HL-60 (cell line): ENCODE measurements at regions not wholly inside any gene's neighbourhood (a gene's known extent, or its start where the extent isn't known, plus 50 kb on each side); places are given as distances from the start of the nearest gene placed in this dataset.

Source experiments
- DNase-seq, 2 experiments: peaks; one replicate each; pipeline ENCODE4 v3.0.0-alpha.2; 2010 to 2020; ENCODE audit warnings: low read depth in 1 of 2, low spot score in 1 of 2
- H3K27ac ChIP-seq: fragments of 250-450 bp; sonication (Bioruptor Pico); replicated peaks from 2 replicates; pipeline ENCODE4 v1.5.1; 2020; ENCODE audit warnings: mild to moderate bottlenecking, moderate library complexity
- H3K27me3 ChIP-seq: fragments of 250-450 bp; sonication (Bioruptor Pico); 2 replicates; pipeline ENCODE4 v1.5.1; 2021; ENCODE audit warnings: mild to moderate bottlenecking, moderate library complexity; ENCODE audit not compliant: insufficient read depth, poor library complexity, severe bottlenecking
- H3K4me3 ChIP-seq: replicated peaks from 2 replicates; pipeline ENCODE4 v1.5.1; 2011; ENCODE audit warnings: mild to moderate bottlenecking, control low read depth, low read length; ENCODE audit not compliant: insufficient read depth
- GABPA ChIP-seq: IDR thresholded peaks from 2 replicates; pipeline ENCODE4 v1.6.1; 2012; ENCODE audit warnings: low read depth
- POLR2AphosphoS5 ChIP-seq: IDR thresholded peaks from 2 replicates; pipeline ENCODE4 v1.6.1; 2012; ENCODE audit warnings: low read depth
- SPI1 ChIP-seq: IDR thresholded peaks from 2 replicates; pipeline ENCODE4 v1.6.1; 2012; ENCODE audit warnings: low read depth, mild to moderate bottlenecking, borderline replicate concordance
- TF ChIP-seq, protein P1 (sequence below): IDR thresholded peaks from 2 replicates; pipeline ENCODE4 v1.6.1; 2012; ENCODE audit warnings: low read depth; ENCODE audit not compliant: insufficient replicate concordance
- TF ChIP-seq, protein P2 (sequence below): IDR thresholded peaks from one replicate; pipeline ENCODE4 v1.5.1; 2011; ENCODE audit warnings: low read length, control low read depth, inconsistent platforms; ENCODE audit not compliant: insufficient read depth

DNA sequence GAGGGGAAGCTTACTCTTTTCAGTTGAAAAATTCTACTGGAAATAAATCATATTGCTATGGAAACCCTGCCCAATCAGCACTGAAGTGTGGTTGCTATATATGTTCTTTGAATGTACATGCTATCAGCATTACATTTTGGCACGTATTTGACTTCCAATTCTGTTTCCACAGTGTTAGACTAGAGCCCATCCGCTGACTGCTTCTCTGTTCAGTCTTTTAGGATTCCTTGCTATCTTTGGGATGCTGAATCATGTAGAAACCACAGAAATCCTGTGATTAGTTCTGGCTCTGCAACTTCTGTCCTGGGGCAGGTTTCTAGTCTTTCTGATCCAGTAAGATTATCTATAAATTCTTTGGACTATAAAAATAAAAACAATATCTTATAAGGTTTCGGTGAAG lies 128.2 kb upstream of the SLC7A14 start:
- H3K27me3 ChIP-seq: no peaks in the 10 kb centered on the region
- no peak for DNase-seq
- no peak for TF ChIP-seq GABPA
- no peak for TF ChIP-seq SPI1
- no peak for TF ChIP-seq POLR2AphosphoS5
- TF ChIP-seq, protein P1, sequence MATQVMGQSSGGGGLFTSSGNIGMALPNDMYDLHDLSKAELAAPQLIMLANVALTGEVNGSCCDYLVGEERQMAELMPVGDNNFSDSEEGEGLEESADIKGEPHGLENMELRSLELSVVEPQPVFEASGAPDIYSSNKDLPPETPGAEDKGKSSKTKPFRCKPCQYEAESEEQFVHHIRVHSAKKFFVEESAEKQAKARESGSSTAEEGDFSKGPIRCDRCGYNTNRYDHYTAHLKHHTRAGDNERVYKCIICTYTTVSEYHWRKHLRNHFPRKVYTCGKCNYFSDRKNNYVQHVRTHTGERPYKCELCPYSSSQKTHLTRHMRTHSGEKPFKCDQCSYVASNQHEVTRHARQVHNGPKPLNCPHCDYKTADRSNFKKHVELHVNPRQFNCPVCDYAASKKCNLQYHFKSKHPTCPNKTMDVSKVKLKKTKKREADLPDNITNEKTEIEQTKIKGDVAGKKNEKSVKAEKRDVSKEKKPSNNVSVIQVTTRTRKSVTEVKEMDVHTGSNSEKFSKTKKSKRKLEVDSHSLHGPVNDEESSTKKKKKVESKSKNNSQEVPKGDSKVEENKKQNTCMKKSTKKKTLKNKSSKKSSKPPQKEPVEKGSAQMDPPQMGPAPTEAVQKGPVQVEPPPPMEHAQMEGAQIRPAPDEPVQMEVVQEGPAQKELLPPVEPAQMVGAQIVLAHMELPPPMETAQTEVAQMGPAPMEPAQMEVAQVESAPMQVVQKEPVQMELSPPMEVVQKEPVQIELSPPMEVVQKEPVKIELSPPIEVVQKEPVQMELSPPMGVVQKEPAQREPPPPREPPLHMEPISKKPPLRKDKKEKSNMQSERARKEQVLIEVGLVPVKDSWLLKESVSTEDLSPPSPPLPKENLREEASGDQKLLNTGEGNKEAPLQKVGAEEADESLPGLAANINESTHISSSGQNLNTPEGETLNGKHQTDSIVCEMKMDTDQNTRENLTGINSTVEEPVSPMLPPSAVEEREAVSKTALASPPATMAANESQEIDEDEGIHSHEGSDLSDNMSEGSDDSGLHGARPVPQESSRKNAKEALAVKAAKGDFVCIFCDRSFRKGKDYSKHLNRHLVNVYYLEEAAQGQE: no peak
- TF ChIP-seq, protein P2, sequence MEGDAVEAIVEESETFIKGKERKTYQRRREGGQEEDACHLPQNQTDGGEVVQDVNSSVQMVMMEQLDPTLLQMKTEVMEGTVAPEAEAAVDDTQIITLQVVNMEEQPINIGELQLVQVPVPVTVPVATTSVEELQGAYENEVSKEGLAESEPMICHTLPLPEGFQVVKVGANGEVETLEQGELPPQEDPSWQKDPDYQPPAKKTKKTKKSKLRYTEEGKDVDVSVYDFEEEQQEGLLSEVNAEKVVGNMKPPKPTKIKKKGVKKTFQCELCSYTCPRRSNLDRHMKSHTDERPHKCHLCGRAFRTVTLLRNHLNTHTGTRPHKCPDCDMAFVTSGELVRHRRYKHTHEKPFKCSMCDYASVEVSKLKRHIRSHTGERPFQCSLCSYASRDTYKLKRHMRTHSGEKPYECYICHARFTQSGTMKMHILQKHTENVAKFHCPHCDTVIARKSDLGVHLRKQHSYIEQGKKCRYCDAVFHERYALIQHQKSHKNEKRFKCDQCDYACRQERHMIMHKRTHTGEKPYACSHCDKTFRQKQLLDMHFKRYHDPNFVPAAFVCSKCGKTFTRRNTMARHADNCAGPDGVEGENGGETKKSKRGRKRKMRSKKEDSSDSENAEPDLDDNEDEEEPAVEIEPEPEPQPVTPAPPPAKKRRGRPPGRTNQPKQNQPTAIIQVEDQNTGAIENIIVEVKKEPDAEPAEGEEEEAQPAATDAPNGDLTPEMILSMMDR: no peak
- no peak overlapping the region for H3K4me3 ChIP-seq
- H3K27ac ChIP-seq: no peak overlapping the region

DNA sequence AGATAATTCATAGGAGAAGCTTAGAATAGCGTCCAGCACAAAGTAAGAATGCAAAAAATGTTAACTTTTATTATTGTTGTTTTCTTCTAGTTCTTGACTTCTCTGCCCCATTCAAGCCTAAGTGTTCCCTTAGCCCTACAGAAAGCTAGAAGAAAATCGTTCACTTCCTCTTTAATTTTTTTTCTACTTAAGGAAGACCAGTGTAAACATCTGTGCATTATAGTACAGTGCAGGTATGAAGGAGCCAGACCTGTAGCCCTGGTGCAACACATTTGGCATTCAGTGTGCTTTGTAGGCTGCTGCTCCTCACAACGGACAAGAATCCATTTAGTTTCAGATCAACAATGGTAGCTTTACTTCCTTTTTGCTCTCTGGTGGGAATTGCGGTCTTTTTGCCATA lies 127.8 kb upstream of the SLC7A14 start:
- TF ChIP-seq POLR2AphosphoS5 (no peak), SPI1 (peak; percentile 64)
- TF ChIP-seq, protein P2: no peak
- DNase-seq: no peak
- no peak overlapping the region for H3K4me3 ChIP-seq
- no peak overlapping the region for H3K27ac ChIP-seq
- no peaks in the 10 kb centered on the region for H3K27me3 ChIP-seq

DNA sequence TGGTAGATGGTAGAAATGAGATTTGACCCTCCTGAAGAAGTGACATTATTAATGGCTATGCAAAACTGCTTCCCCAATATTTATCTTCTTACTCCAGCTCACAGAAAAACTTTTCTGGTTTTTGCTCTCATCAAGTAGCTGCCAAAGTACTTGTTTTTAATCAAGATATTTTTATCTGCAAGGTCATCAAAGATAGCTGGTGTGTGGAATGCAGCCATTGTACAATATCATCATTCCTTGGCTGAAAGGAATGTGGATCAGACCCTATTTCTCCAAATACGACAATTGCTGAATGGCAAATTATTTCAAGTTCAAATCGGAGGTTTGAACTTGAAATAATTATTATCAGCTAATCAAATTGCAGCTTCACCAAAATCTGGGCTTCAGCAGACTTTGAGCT lies 126.9 kb upstream of the SLC7A14 start:
- Histone ChIP-seq H3K27ac (no peak overlapping the region), H3K4me3 (no peak overlapping the region), H3K27me3 (no peaks in the 10 kb centered on the region)
- no peak for TF ChIP-seq SPI1
- TF ChIP-seq, protein P1: no peak
- TF ChIP-seq POLR2AphosphoS5: no peak
- no peak for TF ChIP-seq GABPA
- TF ChIP-seq, protein P2: no peak
- no peak for DNase-seq

DNA sequence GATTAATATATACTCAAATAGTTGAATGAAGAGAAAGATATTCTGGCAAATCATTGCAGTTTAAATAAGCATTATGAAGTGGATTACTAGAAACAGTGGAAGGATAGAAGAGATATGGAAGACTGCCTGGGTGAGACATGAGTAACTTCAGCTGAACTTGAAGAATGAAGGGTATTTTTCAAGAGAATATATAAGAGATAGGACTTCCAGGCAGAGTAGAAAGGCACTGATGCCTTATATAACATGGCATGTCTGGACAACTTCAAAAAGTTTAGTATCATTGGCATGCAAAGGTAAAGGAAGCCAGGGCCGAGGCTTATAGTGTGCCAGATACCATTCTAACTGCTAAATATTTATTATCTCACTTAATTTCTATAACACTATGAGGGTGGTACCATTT lies 126.5 kb upstream of the SLC7A14 start:
- no peak for TF ChIP-seq POLR2AphosphoS5
- TF ChIP-seq, protein P2: no peak
- TF ChIP-seq, protein P1: no peak
- TF ChIP-seq GABPA: no peak
- TF ChIP-seq SPI1: no peak
- no peak for DNase-seq
- Histone ChIP-seq H3K27me3 (no peaks in the 10 kb centered on the region), H3K27ac (no peak overlapping the region), H3K4me3 (no peak overlapping the region)
